ENCODE measurements at regions not wholly inside any gene's neighbourhood (a gene's known extent, or its start where the extent isn't known, plus 50 kb on each side); places are given as distances from the start of the nearest gene placed in this dataset.

GRCh38 chr2:3094318-3094717, 283.3 kb downstream of the EIPR1 start:
- TF ChIP-seq, protein P1, sequence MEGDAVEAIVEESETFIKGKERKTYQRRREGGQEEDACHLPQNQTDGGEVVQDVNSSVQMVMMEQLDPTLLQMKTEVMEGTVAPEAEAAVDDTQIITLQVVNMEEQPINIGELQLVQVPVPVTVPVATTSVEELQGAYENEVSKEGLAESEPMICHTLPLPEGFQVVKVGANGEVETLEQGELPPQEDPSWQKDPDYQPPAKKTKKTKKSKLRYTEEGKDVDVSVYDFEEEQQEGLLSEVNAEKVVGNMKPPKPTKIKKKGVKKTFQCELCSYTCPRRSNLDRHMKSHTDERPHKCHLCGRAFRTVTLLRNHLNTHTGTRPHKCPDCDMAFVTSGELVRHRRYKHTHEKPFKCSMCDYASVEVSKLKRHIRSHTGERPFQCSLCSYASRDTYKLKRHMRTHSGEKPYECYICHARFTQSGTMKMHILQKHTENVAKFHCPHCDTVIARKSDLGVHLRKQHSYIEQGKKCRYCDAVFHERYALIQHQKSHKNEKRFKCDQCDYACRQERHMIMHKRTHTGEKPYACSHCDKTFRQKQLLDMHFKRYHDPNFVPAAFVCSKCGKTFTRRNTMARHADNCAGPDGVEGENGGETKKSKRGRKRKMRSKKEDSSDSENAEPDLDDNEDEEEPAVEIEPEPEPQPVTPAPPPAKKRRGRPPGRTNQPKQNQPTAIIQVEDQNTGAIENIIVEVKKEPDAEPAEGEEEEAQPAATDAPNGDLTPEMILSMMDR (IDR thresholded peaks at IDR 0.05): no peak
- no peak for TF ChIP-seq POLR2AphosphoS5 (IDR thresholded peaks at IDR 0.05)
- TF ChIP-seq EP300 (IDR thresholded peaks at IDR 0.05): no peak
- no peak for TF ChIP-seq POLR2A (IDR thresholded peaks at IDR 0.05)
